ENCODE measurements at regions not wholly inside any gene's neighbourhood (a gene's known extent, or its start where the extent isn't known, plus 50 kb on each side); places are given as distances from the start of the nearest gene placed in this dataset.

DNA sequence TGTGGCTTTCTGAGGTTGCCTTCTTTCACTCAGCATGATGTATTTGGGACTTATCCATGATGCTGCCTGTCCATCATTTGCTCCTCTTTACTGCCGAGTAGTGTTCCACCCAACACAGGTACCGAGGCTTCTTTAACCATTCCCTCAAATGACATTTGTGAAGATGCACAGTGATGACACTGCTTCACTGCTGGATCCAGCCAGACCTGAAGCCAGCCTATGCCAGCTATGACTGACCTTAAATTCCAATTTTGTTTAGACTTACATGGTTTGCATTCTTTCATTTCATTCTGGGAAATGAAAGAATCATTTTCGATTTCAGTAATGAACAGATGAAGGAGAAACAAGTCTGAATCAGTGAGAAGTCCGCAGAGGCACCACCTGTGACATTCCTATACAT, 271.0 kb downstream of the AACS start:
- TF ChIP-seq, protein P1, sequence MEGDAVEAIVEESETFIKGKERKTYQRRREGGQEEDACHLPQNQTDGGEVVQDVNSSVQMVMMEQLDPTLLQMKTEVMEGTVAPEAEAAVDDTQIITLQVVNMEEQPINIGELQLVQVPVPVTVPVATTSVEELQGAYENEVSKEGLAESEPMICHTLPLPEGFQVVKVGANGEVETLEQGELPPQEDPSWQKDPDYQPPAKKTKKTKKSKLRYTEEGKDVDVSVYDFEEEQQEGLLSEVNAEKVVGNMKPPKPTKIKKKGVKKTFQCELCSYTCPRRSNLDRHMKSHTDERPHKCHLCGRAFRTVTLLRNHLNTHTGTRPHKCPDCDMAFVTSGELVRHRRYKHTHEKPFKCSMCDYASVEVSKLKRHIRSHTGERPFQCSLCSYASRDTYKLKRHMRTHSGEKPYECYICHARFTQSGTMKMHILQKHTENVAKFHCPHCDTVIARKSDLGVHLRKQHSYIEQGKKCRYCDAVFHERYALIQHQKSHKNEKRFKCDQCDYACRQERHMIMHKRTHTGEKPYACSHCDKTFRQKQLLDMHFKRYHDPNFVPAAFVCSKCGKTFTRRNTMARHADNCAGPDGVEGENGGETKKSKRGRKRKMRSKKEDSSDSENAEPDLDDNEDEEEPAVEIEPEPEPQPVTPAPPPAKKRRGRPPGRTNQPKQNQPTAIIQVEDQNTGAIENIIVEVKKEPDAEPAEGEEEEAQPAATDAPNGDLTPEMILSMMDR (IDR thresholded peaks at IDR 0.05; ENCODE audit: control extremely low read depth in 1 of 3, insufficient read depth in 1 of 3, low read depth in 1 of 3, low read length in 3 of 3): no peak
- TF ChIP-seq KDM5A (IDR thresholded peaks at IDR 0.05; ENCODE audit: low read length) (no peak), CBX8 (IDR thresholded peaks at IDR 0.05; ENCODE audit: borderline replicate concordance, low read depth, low read length) (no peak), FOSL1 (IDR thresholded peaks at IDR 0.05; ENCODE audit: insufficient read depth, low read depth, low read length) (no peak), EZH2 (IDR thresholded peaks at IDR 0.05; ENCODE audit: low read depth, low read length, severe bottlenecking) (no peak), POLR2A (IDR thresholded peaks at IDR 0.05; ENCODE audit: control extremely low read depth in 1 of 2, low read depth in 2 of 2, low read length in 2 of 2) (no peak), TAF1 (IDR thresholded peaks at IDR 0.05; ENCODE audit: low read depth, low read length) (no peak), CEBPB (IDR thresholded peaks at IDR 0.05; ENCODE audit: low read depth, low read length) (no peak), BRCA1 (IDR thresholded peaks at IDR 0.05; ENCODE audit: low read depth, low read length) (no peak), YY1 (IDR thresholded peaks at IDR 0.05; ENCODE audit: low read depth, low read length) (no peak), EP300 (IDR thresholded peaks at IDR 0.05; ENCODE audit: borderline replicate concordance in 1 of 2, low read depth in 2 of 2, low read length in 2 of 2) (no peak), CHD2 (IDR thresholded peaks at IDR 0.05; ENCODE audit: low read length) (no peak), TEAD4 (IDR thresholded peaks at IDR 0.05; ENCODE audit: low read depth, low read length) (no peak)
- TF ChIP-seq, protein P2, sequence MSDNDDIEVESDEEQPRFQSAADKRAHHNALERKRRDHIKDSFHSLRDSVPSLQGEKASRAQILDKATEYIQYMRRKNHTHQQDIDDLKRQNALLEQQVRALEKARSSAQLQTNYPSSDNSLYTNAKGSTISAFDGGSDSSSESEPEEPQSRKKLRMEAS (IDR thresholded peaks at IDR 0.05): no peak
